ENCODE measurements at regions not wholly inside any gene's neighbourhood (a gene's known extent, or its start where the extent isn't known, plus 50 kb on each side); places are given as distances from the start of the nearest gene placed in this dataset.

GRCh38 chr2:7882296-7882695, 799.6 kb upstream of the ID2 start:
- H3K9me3 Mint-ChIP-seq = peaks cover 0 to 5% (median 2%) of the 10 kb centered on the region in 7 donors
- H3K27me3 Mint-ChIP-seq (ENCODE audit: low read depth in 3 of 3) = peaks cover 0 to 2% (median 2%) of the 10 kb centered on the region in 3 donors
- H4K20me1 ChIP-seq (ENCODE audit: insufficient read depth, low read length) = no peaks in the 10 kb centered on the region
- no peak overlapping the region for H3K27ac Mint-ChIP-seq
- H3K36me3 ChIP-seq (replicated peaks in 1 of 2; ENCODE audit: control insufficient read depth in 1 of 2, insufficient read depth in 2 of 2, low read length in 2 of 2) = no peaks in the 10 kb centered on the region
- TF ChIP-seq CTCF (IDR thresholded peaks at IDR 0.05) = no peak
- peaks cover 5 to 6% of the 10 kb centered on the region in 2 donors for H3K36me3 Mint-ChIP-seq
- H3K9me3 ChIP-seq (replicated peaks in 1 of 2; ENCODE audit: control insufficient read depth in 1 of 2, insufficient read depth in 1 of 2, low read length in 2 of 2) = no peaks in the 10 kb centered on the region
- peaks cover 26 to 28% of the 10 kb centered on the region in 2 donors for H3K4me1 ChIP-seq (ENCODE audit: control insufficient read depth in 1 of 2, insufficient read depth in 2 of 2, low read length in 2 of 2)
- intact Hi-C loops (cut with micrococcal nuclease) = no loop called here
- no peak overlapping the region for H3K27ac ChIP-seq (ENCODE audit: low read depth in 1 of 2, low read length in 2 of 2)
- no peak for DNase-seq
- H3K79me2 ChIP-seq (ENCODE audit: insufficient read depth, low read length) = no peaks in the 10 kb centered on the region
- H3K27me3 ChIP-seq (ENCODE audit: control insufficient read depth in 2 of 2, insufficient read depth in 2 of 2, low read length in 2 of 2) = no peaks in the 10 kb centered on the region
- no peak overlapping the region for H3K4me2 ChIP-seq (replicated peaks; ENCODE audit: extremely low read depth, low read length, poor library complexity, severe bottlenecking)
- no peak overlapping the region for H3K4me3 Mint-ChIP-seq
- peaks cover 36% of the 10 kb centered on the region for H3K4me1 Mint-ChIP-seq
- H3K9ac ChIP-seq (ENCODE audit: insufficient read depth, low read length, poor library complexity, severe bottlenecking) = no peak overlapping the region
- no peak overlapping the region for H3K4me3 ChIP-seq (replicated peaks in 1 of 3; ENCODE audit: low read depth in 2 of 3, low read length in 3 of 3)
- H2AFZ ChIP-seq (ENCODE audit: insufficient read depth, low read depth, low read length, poor library complexity, severe bottlenecking) = no peak overlapping the region

GRCh38 chr2:7884338-7884737, 797.5 kb upstream of the ID2 start:
- Mint-ChIP-seq H3K27me3 (ENCODE audit: low read depth in 3 of 3) (no peaks in the 10 kb centered on the region), H3K4me3 (no peak overlapping the region), H3K9me3 (peaks cover 0 to 5% (median 2%) of the 10 kb centered on the region in 7 donors), H3K27ac (peak overlapping the region in 1 of 7 donors; percentile 10), H3K4me1 (peaks cover 32% of the 10 kb centered on the region), H3K36me3 (peaks cover 5 to 6% of the 10 kb centered on the region in 2 donors)
- Histone ChIP-seq H2AFZ (ENCODE audit: insufficient read depth, low read depth, low read length, poor library complexity, severe bottlenecking) (peak overlapping the region; percentile 15), H3K9ac (ENCODE audit: insufficient read depth, low read length, poor library complexity, severe bottlenecking) (no peak overlapping the region), H3K27ac (ENCODE audit: low read depth in 1 of 2, low read length in 2 of 2) (no peak overlapping the region), H3K4me1 (ENCODE audit: control insufficient read depth in 1 of 2, insufficient read depth in 2 of 2, low read length in 2 of 2) (peaks cover 19 to 21% of the 10 kb centered on the region in 2 donors), H3K79me2 (ENCODE audit: insufficient read depth, low read length) (no peaks in the 10 kb centered on the region), H3K9me3 (replicated peaks in 1 of 2; ENCODE audit: control insufficient read depth in 1 of 2, insufficient read depth in 1 of 2, low read length in 2 of 2) (no peaks in the 10 kb centered on the region), H4K20me1 (ENCODE audit: insufficient read depth, low read length) (no peaks in the 10 kb centered on the region), H3K27me3 (ENCODE audit: control insufficient read depth in 2 of 2, insufficient read depth in 2 of 2, low read length in 2 of 2) (no peaks in the 10 kb centered on the region), H3K4me3 (replicated peaks in 1 of 3; ENCODE audit: low read depth in 2 of 3, low read length in 3 of 3) (no peak overlapping the region), H3K4me2 (replicated peaks; ENCODE audit: extremely low read depth, low read length, poor library complexity, severe bottlenecking) (no peak overlapping the region), H3K36me3 (replicated peaks in 1 of 2; ENCODE audit: control insufficient read depth in 1 of 2, insufficient read depth in 2 of 2, low read length in 2 of 2) (no peaks in the 10 kb centered on the region)
- TF ChIP-seq CTCF (IDR thresholded peaks at IDR 0.05) = no peak
- no peak for DNase-seq
- WGBS (ENCODE audit: insufficient coverage) = no CpG with 5 or more reads among the region's 4 CpGs
- intact Hi-C loops (cut with micrococcal nuclease) = no loop called here

Measured in CD14-positive monocyte (primary cell).